GM19372 (cell line): ENCODE measurements at regions not wholly inside any gene's neighbourhood (a gene's known extent, or its start where the extent isn't known, plus 50 kb on each side); places are given as distances from the start of the nearest gene placed in this dataset.
"Not testable (repeated sequence)": the region's sequence is repeated elsewhere in the genome, so short reads cannot be mapped to it uniquely, and the experiment has no call there.

ENCODE experiments used
- ATAC-seq: cut with Tn5 transposase; IDR thresholded peaks from one replicate; pipeline ENCODE4 v1.9.1; 2021; ENCODE audit warnings: mild to moderate bottlenecking, low read depth, moderate library complexity; ENCODE audit not compliant: unreplicated experiment

GRCh38 chr2:71962911-71963694, 184.6 kb downstream of the CYP26B1 start:
- ATAC-seq, result no peak

- ATAC-seq, result no peak
Measured at GRCh38 chr2:71962350-71962749, 185.3 kb downstream of the CYP26B1 start.

- ATAC-seq, result no peak
Measured at GRCh38 chr2:71961289-71962027, 186.2 kb downstream of the CYP26B1 start.

GRCh38 chr2:71959494-71959893, 188.2 kb downstream of the CYP26B1 start:
- ATAC-seq, result no peak

GRCh38 chr2:71958426-71958825, 189.2 kb downstream of the CYP26B1 start:
- ATAC-seq, result not testable (repeated sequence)

GRCh38 chr2:71952572-71953188, 195.0 kb downstream of the CYP26B1 start:
- ATAC-seq, result no peak

GRCh38 chr2:71951718-71952404, 195.8 kb downstream of the CYP26B1 start:
- no peak for ATAC-seq

GRCh38 chr2:71951083-71951468, 196.6 kb downstream of the CYP26B1 start:
- ATAC-seq, result no peak

GRCh38 chr2:71950256-71951082, 197.2 kb downstream of the CYP26B1 start:
- no peak for ATAC-seq

- ATAC-seq, result no peak
Measured at GRCh38 chr2:71949537-71949798, 198.2 kb downstream of the CYP26B1 start.

GRCh38 chr2:71948781-71949536, 198.7 kb downstream of the CYP26B1 start:
- no peak for ATAC-seq

- ATAC-seq, result no peak
Measured at GRCh38 chr2:71947809-71948208, 199.9 kb downstream of the CYP26B1 start.

- no peak for ATAC-seq
Measured at GRCh38 chr2:71945603-71945959, 202.1 kb downstream of the CYP26B1 start.

- ATAC-seq, result no peak
Measured at GRCh38 chr2:71944806-71945602, 202.7 kb downstream of the CYP26B1 start.

GRCh38 chr2:71944183-71944550, 203.5 kb downstream of the CYP26B1 start:
- no peak for ATAC-seq

- no peak for ATAC-seq
Measured at GRCh38 chr2:71943238-71944182, 204.2 kb downstream of the CYP26B1 start.

- ATAC-seq, result no peak
Measured at GRCh38 chr2:71941726-71942525, 205.7 kb downstream of the CYP26B1 start.
